ENCODE measurements at regions not wholly inside any gene's neighbourhood (a gene's known extent, or its start where the extent isn't known, plus 50 kb on each side); places are given as distances from the start of the nearest gene placed in this dataset.

- TF ChIP-seq POLR2AphosphoS5 (IDR thresholded peaks at IDR 0.05; ENCODE audit: low read depth, low read length): no peak
- no peak for TF ChIP-seq POLR2A (IDR thresholded peaks at IDR 0.05; ENCODE audit: low read depth, low read length)
- no peak for TF ChIP-seq PAX5 (IDR thresholded peaks at IDR 0.05; ENCODE audit: insufficient read depth, low read length, severe bottlenecking)
Measured at GRCh38 chr7:124354201-124354600, 321.3 kb upstream of the TMEM229A start.
